Thyroid gland (tissue), 4 donors: ENCODE measurements at regions not wholly inside any gene's neighbourhood (a gene's known extent, or its start where the extent isn't known, plus 50 kb on each side); places are given as distances from the start of the nearest gene placed in this dataset.

ENCODE experiments used
- DNase-seq, 2 donors: peaks; one replicate each; pipeline ENCODE4 v3.0.0-alpha.2; 2019
- H3K27ac ChIP-seq, 3 donors: fragments of 200-600 bp; sonication (generic); 1 replicate in 2 of 3; 2 replicates in 1 of 3; pipeline ENCODE4 v1.5.1; 2016 to 2019; ENCODE audit warnings: mild to moderate bottlenecking in 1 of 3, moderate library complexity in 1 of 3
- H3K27me3 ChIP-seq: fragments of 200-600 bp; sonication (generic); one replicate; pipeline ENCODE4 v1.5.1; 2019
- H3K36me3 ChIP-seq, 2 donors: fragments of 200-600 bp; sonication (generic); one replicate each; pipeline ENCODE4 v1.5.1; 2016 to 2019
- H3K4me1 ChIP-seq, 2 donors: fragments of 200-600 bp; sonication (generic); one replicate each; pipeline ENCODE4 v1.5.1; 2017 to 2019
- H3K4me3 ChIP-seq, 3 donors: fragments of 200-600 bp; sonication (generic); replicated peaks in 1 of 3; 1 replicate in 2 of 3; 2 replicates in 1 of 3; pipeline ENCODE4 v1.5.1; 2016; ENCODE audit warnings: mild to moderate bottlenecking in 1 of 3
- H3K9me3 ChIP-seq: fragments of 200-600 bp; sonication (generic); one replicate; pipeline ENCODE4 v1.5.1; 2017
- CTCF ChIP-seq, 6 experiments: fragments of 200-600 bp in 3 of 6; fragments of 450-650 bp in 3 of 6; sonication (generic) in 3 of 6; IDR thresholded peaks; one replicate each; pipeline ENCODE4 v1.5.1; 2016 to 2019; ENCODE audit warnings: antibody characterized with exemption in 6 of 6, mild to moderate bottlenecking in 2 of 6, inconsistent platforms in 1 of 6, moderate library complexity in 1 of 6
- POLR2A ChIP-seq, 2 donors: fragments of 450-650 bp; IDR thresholded peaks; one replicate each; pipeline ENCODE4 v1.6.1; 2017; ENCODE audit warnings: antibody characterized with exemption in 2 of 2, mild to moderate bottlenecking in 2 of 2, moderate library complexity in 1 of 2
- WGBS, 2 donors: methylation state at CpG; one replicate each; pipeline ENCODE4 v1.1.5; 2017; 5-methylcytosine and 5-hydroxymethylcytosine counted together
- intact Hi-C: fragments of 100-400 bp; cut with DNase I; formaldehyde crosslinking; loops from one replicate; pipeline ENCODE4 v1.15.1; 2023

GRCh38 chr15:91556926-91557325 lies 296.6 kb upstream of the SLCO3A1 start:
- Histone ChIP-seq H3K4me3 (no peak overlapping the region), H3K27me3 (no peaks in the 10 kb centered on the region), H3K27ac (no peak overlapping the region), H3K36me3 (no peaks in the 10 kb centered on the region), H3K4me1 (no peaks in the 10 kb centered on the region), H3K9me3 (no peaks in the 10 kb centered on the region)
- no peak for DNase-seq
- 87 to 90% methylated on average over 5 of the region's 5 CpGs for WGBS, 2 donors
- intact Hi-C loops, result no loop called here
- TF ChIP-seq CTCF (IDR thresholded peaks at IDR 0.05) (no peak), POLR2A (IDR thresholded peaks at IDR 0.05) (no peak)

GRCh38 chr15:91559066-91559465 lies 294.4 kb upstream of the SLCO3A1 start:
- DNase-seq, result no peak
- Histone ChIP-seq H3K36me3 (no peaks in the 10 kb centered on the region), H3K9me3 (no peaks in the 10 kb centered on the region), H3K4me1 (no peaks in the 10 kb centered on the region), H3K27me3 (no peaks in the 10 kb centered on the region), H3K27ac (no peak overlapping the region), H3K4me3 (no peak overlapping the region)
- 95% methylated on average over 3 of the region's 3 CpGs for WGBS, 2 donors
- intact Hi-C loops, result no loop called here
- TF ChIP-seq POLR2A (IDR thresholded peaks at IDR 0.05) (no peak), CTCF (IDR thresholded peaks at IDR 0.05) (no peak)

GRCh38 chr15:91561371-91562100 lies 292.0 kb upstream of the SLCO3A1 start:
- Histone ChIP-seq H3K4me1 (no peaks in the 10 kb centered on the region), H3K9me3 (no peaks in the 10 kb centered on the region), H3K36me3 (no peaks in the 10 kb centered on the region), H3K4me3 (no peak overlapping the region), H3K27ac (no peak overlapping the region), H3K27me3 (no peaks in the 10 kb centered on the region)
- TF ChIP-seq CTCF (IDR thresholded peaks at IDR 0.05), result no peak
- TF ChIP-seq POLR2A (IDR thresholded peaks at IDR 0.05), result no peak
- intact Hi-C loops, result no loop called here
- 65 to 72% methylated on average over 11 of the region's 11 CpGs for WGBS, 2 donors
- DNase-seq, result peak in 1 of 2 donors; percentile 2

GRCh38 chr15:91562698-91563097 lies 290.8 kb upstream of the SLCO3A1 start:
- WGBS, 2 donors, result 62 to 78% methylated on average over 2 of the region's 2 CpGs
- no peaks in the 10 kb centered on the region for H3K36me3 ChIP-seq
- H3K27me3 ChIP-seq, result no peaks in the 10 kb centered on the region
- intact Hi-C loops, result no loop called here
- no peak overlapping the region for H3K4me3 ChIP-seq
- H3K27ac ChIP-seq, result no peak overlapping the region
- no peak for DNase-seq
- no peaks in the 10 kb centered on the region for H3K4me1 ChIP-seq
- TF ChIP-seq CTCF (IDR thresholded peaks at IDR 0.05), result no peak
- TF ChIP-seq POLR2A (IDR thresholded peaks at IDR 0.05), result no peak
- H3K9me3 ChIP-seq, result no peaks in the 10 kb centered on the region

GRCh38 chr15:91564631-91565030 lies 288.9 kb upstream of the SLCO3A1 start:
- H3K4me3 ChIP-seq, result no peak overlapping the region

More at GRCh38 chr15:91564631-91565030, 288.9 kb upstream of the SLCO3A1 start:
- no peak for TF ChIP-seq CTCF (IDR thresholded peaks at IDR 0.05)
- H3K4me1 ChIP-seq, result no peaks in the 10 kb centered on the region
- no peaks in the 10 kb centered on the region for H3K9me3 ChIP-seq
- no peaks in the 10 kb centered on the region for H3K27me3 ChIP-seq
- 59 to 63% methylated on average over 3 of the region's 3 CpGs for WGBS, 2 donors
- no peak for DNase-seq
- H3K27ac ChIP-seq, result no peak overlapping the region
- no peaks in the 10 kb centered on the region for H3K36me3 ChIP-seq
- intact Hi-C loops, result no loop called here
